ENCODE measurements at regions not wholly inside any gene's neighbourhood (a gene's known extent, or its start where the extent isn't known, plus 50 kb on each side); places are given as distances from the start of the nearest gene placed in this dataset.

DNA sequence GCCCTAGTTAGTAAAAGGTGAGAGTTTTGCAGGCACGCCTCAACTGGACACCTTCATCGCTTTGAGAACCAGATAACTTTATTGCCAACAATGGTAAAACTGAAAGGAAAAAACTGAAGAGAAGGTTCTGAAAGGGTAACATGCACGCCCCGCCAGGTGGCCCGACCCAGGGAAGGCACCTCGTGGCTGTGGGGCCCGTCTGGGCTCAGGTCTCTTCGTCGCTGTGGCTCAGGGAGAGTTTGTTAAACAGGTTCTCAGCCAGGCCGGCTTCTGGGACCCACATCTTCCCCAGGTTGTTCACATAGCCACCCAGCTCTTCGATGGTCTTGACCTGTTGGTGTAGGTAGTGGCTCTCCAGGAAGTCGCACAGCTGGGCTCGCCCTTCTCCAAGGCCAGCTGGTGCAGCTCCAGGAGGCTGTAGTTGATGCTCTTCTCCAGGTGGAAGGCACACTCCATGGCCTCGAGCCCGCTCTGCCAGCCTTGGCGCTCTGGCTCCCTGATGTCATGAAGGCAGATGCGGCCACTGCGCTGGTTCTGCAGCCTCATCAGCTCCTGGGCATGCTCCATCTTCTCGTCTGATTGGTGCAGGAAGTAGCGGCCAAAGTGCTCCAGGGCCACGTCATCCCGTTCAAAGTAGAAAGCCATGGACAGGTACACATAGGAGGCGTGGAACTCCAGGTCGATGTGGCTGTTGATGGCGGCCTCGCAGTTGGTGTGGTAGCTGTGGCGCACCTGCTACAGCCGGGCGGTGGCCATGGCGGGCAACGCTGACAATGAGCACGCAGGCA lies 69.7 kb downstream of the FAM47C start:
- intact Hi-C loops (cut with micrococcal nuclease): no loop called here
- no peak for DNase-seq
- Histone ChIP-seq H3K9ac (ENCODE audit: insufficient read depth, low read length, poor library complexity, severe bottlenecking) (no peak overlapping the region), H2AFZ (ENCODE audit: insufficient read depth, low read depth, low read length, poor library complexity, severe bottlenecking) (no peak overlapping the region), H3K79me2 (ENCODE audit: insufficient read depth, low read length) (no peaks in the 10 kb centered on the region), H3K4me3 (replicated peaks in 1 of 3; ENCODE audit: low read depth in 2 of 3, low read length in 3 of 3) (no peak overlapping the region), H3K27me3 (ENCODE audit: control insufficient read depth in 2 of 2, insufficient read depth in 2 of 2, low read length in 2 of 2) (no peaks in the 10 kb centered on the region), H3K27ac (ENCODE audit: low read depth in 1 of 2, low read length in 2 of 2) (no peak overlapping the region), H4K20me1 (ENCODE audit: insufficient read depth, low read length) (no peaks in the 10 kb centered on the region), H3K36me3 (replicated peaks in 1 of 2; ENCODE audit: control insufficient read depth in 1 of 2, insufficient read depth in 2 of 2, low read length in 2 of 2) (no peaks in the 10 kb centered on the region), H3K4me2 (replicated peaks; ENCODE audit: extremely low read depth, low read length, poor library complexity, severe bottlenecking) (no peak overlapping the region), H3K9me3 (replicated peaks in 1 of 2; ENCODE audit: control insufficient read depth in 1 of 2, insufficient read depth in 1 of 2, low read length in 2 of 2) (no peaks in the 10 kb centered on the region), H3K4me1 (ENCODE audit: control insufficient read depth in 1 of 2, insufficient read depth in 2 of 2, low read length in 2 of 2) (no peaks in the 10 kb centered on the region)
- TF ChIP-seq, protein P1, sequence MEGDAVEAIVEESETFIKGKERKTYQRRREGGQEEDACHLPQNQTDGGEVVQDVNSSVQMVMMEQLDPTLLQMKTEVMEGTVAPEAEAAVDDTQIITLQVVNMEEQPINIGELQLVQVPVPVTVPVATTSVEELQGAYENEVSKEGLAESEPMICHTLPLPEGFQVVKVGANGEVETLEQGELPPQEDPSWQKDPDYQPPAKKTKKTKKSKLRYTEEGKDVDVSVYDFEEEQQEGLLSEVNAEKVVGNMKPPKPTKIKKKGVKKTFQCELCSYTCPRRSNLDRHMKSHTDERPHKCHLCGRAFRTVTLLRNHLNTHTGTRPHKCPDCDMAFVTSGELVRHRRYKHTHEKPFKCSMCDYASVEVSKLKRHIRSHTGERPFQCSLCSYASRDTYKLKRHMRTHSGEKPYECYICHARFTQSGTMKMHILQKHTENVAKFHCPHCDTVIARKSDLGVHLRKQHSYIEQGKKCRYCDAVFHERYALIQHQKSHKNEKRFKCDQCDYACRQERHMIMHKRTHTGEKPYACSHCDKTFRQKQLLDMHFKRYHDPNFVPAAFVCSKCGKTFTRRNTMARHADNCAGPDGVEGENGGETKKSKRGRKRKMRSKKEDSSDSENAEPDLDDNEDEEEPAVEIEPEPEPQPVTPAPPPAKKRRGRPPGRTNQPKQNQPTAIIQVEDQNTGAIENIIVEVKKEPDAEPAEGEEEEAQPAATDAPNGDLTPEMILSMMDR (IDR thresholded peaks at IDR 0.05): no peak
- H3K36me3 Mint-ChIP-seq: no peaks in the 10 kb centered on the region
- peaks cover 0 to 5% (median 3%) of the 10 kb centered on the region in 3 donors for H3K27me3 Mint-ChIP-seq (ENCODE audit: low read depth in 3 of 3)
- peaks cover 0 to 13% (median 3%) of the 10 kb centered on the region in 7 donors for H3K9me3 Mint-ChIP-seq
- WGBS (ENCODE audit: insufficient coverage): 92% methylated on average over 21 of the region's 32 CpGs
- peaks cover 3% of the 10 kb centered on the region for H3K4me1 Mint-ChIP-seq
- no peak overlapping the region for H3K4me3 Mint-ChIP-seq
- peak overlapping the region in 1 of 7 donors; percentile 16 for H3K27ac Mint-ChIP-seq

DNA sequence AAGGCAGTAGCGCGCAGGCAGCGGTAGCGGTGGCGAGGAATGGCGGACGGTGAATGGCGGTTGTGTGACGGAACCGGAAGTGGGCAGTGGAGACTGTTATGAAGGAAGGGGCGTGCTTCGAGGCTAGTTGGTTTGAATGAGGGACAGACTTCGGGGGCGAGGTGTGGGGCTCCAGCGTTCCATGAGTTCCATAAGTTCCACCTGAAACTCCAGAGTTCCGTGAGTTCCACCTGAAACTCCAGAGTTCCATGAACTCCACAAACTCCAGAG lies 70.2 kb downstream of the FAM47C start:
- DNase-seq: no peak
- Histone ChIP-seq H3K79me2 (ENCODE audit: insufficient read depth, low read length) (no peaks in the 10 kb centered on the region), H2AFZ (ENCODE audit: insufficient read depth, low read depth, low read length, poor library complexity, severe bottlenecking) (no peak overlapping the region), H3K27ac (ENCODE audit: low read depth in 1 of 2, low read length in 2 of 2) (no peak overlapping the region), H3K9ac (ENCODE audit: insufficient read depth, low read length, poor library complexity, severe bottlenecking) (no peak overlapping the region), H3K4me1 (ENCODE audit: control insufficient read depth in 1 of 2, insufficient read depth in 2 of 2, low read length in 2 of 2) (no peaks in the 10 kb centered on the region), H3K27me3 (ENCODE audit: control insufficient read depth in 2 of 2, insufficient read depth in 2 of 2, low read length in 2 of 2) (no peaks in the 10 kb centered on the region), H3K4me2 (replicated peaks; ENCODE audit: extremely low read depth, low read length, poor library complexity, severe bottlenecking) (no peak overlapping the region), H4K20me1 (ENCODE audit: insufficient read depth, low read length) (no peaks in the 10 kb centered on the region), H3K36me3 (replicated peaks in 1 of 2; ENCODE audit: control insufficient read depth in 1 of 2, insufficient read depth in 2 of 2, low read length in 2 of 2) (no peaks in the 10 kb centered on the region), H3K9me3 (replicated peaks in 1 of 2; ENCODE audit: control insufficient read depth in 1 of 2, insufficient read depth in 1 of 2, low read length in 2 of 2) (no peaks in the 10 kb centered on the region), H3K4me3 (replicated peaks in 1 of 3; ENCODE audit: low read depth in 2 of 3, low read length in 3 of 3) (no peak overlapping the region)
- Mint-ChIP-seq H3K27ac (no peak overlapping the region), H3K4me3 (no peak overlapping the region), H3K9me3 (peaks cover 0 to 13% (median 3%) of the 10 kb centered on the region in 7 donors), H3K27me3 (ENCODE audit: low read depth in 3 of 3) (peaks cover 0 to 5% (median 3%) of the 10 kb centered on the region in 3 donors), H3K36me3 (no peaks in the 10 kb centered on the region), H3K4me1 (peaks cover 3% of the 10 kb centered on the region)
- WGBS (ENCODE audit: insufficient coverage): 100% methylated on average over 3 of the region's 16 CpGs
- TF ChIP-seq, protein P1 (IDR thresholded peaks at IDR 0.05): no peak
- intact Hi-C loops (cut with micrococcal nuclease): no loop called here

Data from CD14-positive monocyte (primary cell).